ENCODE measurements at regions not wholly inside any gene's neighbourhood (a gene's known extent, or its start where the extent isn't known, plus 50 kb on each side); places are given as distances from the start of the nearest gene placed in this dataset.

- TF ChIP-seq, protein P1, sequence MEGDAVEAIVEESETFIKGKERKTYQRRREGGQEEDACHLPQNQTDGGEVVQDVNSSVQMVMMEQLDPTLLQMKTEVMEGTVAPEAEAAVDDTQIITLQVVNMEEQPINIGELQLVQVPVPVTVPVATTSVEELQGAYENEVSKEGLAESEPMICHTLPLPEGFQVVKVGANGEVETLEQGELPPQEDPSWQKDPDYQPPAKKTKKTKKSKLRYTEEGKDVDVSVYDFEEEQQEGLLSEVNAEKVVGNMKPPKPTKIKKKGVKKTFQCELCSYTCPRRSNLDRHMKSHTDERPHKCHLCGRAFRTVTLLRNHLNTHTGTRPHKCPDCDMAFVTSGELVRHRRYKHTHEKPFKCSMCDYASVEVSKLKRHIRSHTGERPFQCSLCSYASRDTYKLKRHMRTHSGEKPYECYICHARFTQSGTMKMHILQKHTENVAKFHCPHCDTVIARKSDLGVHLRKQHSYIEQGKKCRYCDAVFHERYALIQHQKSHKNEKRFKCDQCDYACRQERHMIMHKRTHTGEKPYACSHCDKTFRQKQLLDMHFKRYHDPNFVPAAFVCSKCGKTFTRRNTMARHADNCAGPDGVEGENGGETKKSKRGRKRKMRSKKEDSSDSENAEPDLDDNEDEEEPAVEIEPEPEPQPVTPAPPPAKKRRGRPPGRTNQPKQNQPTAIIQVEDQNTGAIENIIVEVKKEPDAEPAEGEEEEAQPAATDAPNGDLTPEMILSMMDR (IDR thresholded peaks at IDR 0.05): no peak
- no peak for TF ChIP-seq POLR2A (IDR thresholded peaks at IDR 0.05)
- TF ChIP-seq POLR2AphosphoS5 (IDR thresholded peaks at IDR 0.05): no peak
- TF ChIP-seq EP300 (IDR thresholded peaks at IDR 0.05): no peak
Observed at GRCh38 chr2:18129348-18129747, 250.9 kb downstream of the KCNS3 start.

Measured in suprapubic skin (tissue), 4 donors.